ENCODE measurements at regions not wholly inside any gene's neighbourhood (a gene's known extent, or its start where the extent isn't known, plus 50 kb on each side); places are given as distances from the start of the nearest gene placed in this dataset.

GRCh38 chr7:25638590-25639244 lies 410.4 kb upstream of the NPVF start:
- DNase-seq: no peak

GRCh38 chr7:25642849-25643248 lies 414.6 kb upstream of the NPVF start:
- no peak for DNase-seq

- DNase-seq: no peak
These were observed 415.0 kb upstream of the NPVF start for GRCh38 chr7:25643286-25643685.

- no peak for DNase-seq
These were observed 415.6 kb upstream of the NPVF start for GRCh38 chr7:25643770-25644394.

GRCh38 chr7:25646726-25647413 lies 418.6 kb upstream of the NPVF start:
- no peak for DNase-seq

- no peak for DNase-seq
These were observed 419.6 kb upstream of the NPVF start for GRCh38 chr7:25647872-25648271.

- no peak for DNase-seq
These were observed 424.1 kb upstream of the NPVF start for GRCh38 chr7:25652366-25652765.

GRCh38 chr7:25653384-25653783 lies 425.1 kb upstream of the NPVF start:
- DNase-seq: no peak

GRCh38 chr7:25656071-25656470 lies 427.8 kb upstream of the NPVF start:
- DNase-seq: no peak

GRCh38 chr7:25656581-25657026 lies 428.3 kb upstream of the NPVF start:
- no peak for DNase-seq

- no peak for DNase-seq
These were observed 430.1 kb upstream of the NPVF start for GRCh38 chr7:25658375-25658774.

GRCh38 chr7:25659841-25660240 lies 431.6 kb upstream of the NPVF start:
- no peak for DNase-seq

- DNase-seq: no peak
These were observed 434.8 kb upstream of the NPVF start for GRCh38 chr7:25662841-25663800.

GRCh38 chr7:25663877-25664276 lies 435.6 kb upstream of the NPVF start:
- no peak for DNase-seq

GRCh38 chr7:25664593-25664992 lies 436.3 kb upstream of the NPVF start:
- DNase-seq: no peak

- DNase-seq: no peak
These were observed 437.1 kb upstream of the NPVF start for GRCh38 chr7:25665374-25665773.

- DNase-seq: no peak
These were observed 437.8 kb upstream of the NPVF start for GRCh38 chr7:25665903-25666670.

- DNase-seq: no peak
These were observed 438.4 kb upstream of the NPVF start for GRCh38 chr7:25666671-25667060.

- DNase-seq: no peak
These were observed 441.0 kb upstream of the NPVF start for GRCh38 chr7:25669281-25669781.

GRCh38 chr7:25669961-25670841 lies 441.9 kb upstream of the NPVF start:
- no peak for DNase-seq

- no peak for DNase-seq
These were observed 442.8 kb upstream of the NPVF start for GRCh38 chr7:25671111-25671510.

Data from effector CD4-positive, alpha-beta T cell (primary cell).